Keratinocyte (primary cell): ENCODE measurements at regions not wholly inside any gene's neighbourhood (a gene's known extent, or its start where the extent isn't known, plus 50 kb on each side); places are given as distances from the start of the nearest gene placed in this dataset.

Experiments
- EZH2 ChIP-seq: IDR thresholded peaks from one replicate; pipeline ENCODE4 v1.6.1; 2012; ENCODE audit warnings: inconsistent platforms, mild to moderate bottlenecking, low read length, moderate library complexity
- TF ChIP-seq, protein P1 (sequence below), 3 experiments: IDR thresholded peaks in 1 of 3; conservative IDR thresholded peaks in 1 of 3; optimal IDR thresholded peaks in 1 of 3; 2 replicates in 2 of 3; 3 replicates in 1 of 3; pipeline versions ENCODE3 to v1.5.1; 2011; ENCODE audit warnings: low read length in 3 of 3, mild to moderate bottlenecking in 3 of 3, moderate library complexity in 2 of 3, control low read depth in 1 of 3, inconsistent platforms in 1 of 3; ENCODE audit not compliant: insufficient read depth in 2 of 3; ENCODE audit errors: extremely low read depth in 1 of 3

DNA sequence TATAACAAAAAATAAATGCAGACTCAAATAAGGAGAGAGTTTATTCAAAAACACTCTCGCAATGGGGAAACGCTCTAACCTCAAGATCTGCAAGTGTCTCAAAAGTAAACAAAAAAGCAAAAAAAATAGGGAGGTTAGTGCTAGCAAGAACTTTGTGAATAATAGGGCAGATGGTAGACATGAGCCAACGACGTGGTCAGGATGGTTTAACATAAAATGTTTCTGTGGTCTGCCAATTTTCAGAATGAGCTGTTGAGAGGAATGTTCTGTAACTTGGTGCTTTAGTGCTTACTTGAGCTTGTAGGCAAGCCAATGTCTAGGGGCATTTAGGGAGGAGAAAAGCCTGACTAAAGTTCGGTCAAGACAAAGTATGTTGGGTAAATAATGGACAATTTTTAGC is 1813.9 kb upstream of the CDH6 start:
- TF ChIP-seq EZH2 = no peak
- TF ChIP-seq, protein P1, sequence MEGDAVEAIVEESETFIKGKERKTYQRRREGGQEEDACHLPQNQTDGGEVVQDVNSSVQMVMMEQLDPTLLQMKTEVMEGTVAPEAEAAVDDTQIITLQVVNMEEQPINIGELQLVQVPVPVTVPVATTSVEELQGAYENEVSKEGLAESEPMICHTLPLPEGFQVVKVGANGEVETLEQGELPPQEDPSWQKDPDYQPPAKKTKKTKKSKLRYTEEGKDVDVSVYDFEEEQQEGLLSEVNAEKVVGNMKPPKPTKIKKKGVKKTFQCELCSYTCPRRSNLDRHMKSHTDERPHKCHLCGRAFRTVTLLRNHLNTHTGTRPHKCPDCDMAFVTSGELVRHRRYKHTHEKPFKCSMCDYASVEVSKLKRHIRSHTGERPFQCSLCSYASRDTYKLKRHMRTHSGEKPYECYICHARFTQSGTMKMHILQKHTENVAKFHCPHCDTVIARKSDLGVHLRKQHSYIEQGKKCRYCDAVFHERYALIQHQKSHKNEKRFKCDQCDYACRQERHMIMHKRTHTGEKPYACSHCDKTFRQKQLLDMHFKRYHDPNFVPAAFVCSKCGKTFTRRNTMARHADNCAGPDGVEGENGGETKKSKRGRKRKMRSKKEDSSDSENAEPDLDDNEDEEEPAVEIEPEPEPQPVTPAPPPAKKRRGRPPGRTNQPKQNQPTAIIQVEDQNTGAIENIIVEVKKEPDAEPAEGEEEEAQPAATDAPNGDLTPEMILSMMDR (optimal IDR thresholded peaks at IDR 0.05 in 1 of 3, IDR thresholded peaks at IDR 0.05 in 1 of 3, conservative IDR thresholded peaks at IDR 0.05 in 1 of 3; ENCODE audit: extremely low read depth in 1 of 3, insufficient read depth in 2 of 3, low read length in 3 of 3) = no peak
